ENCODE measurements at regions not wholly inside any gene's neighbourhood (a gene's known extent, or its start where the extent isn't known, plus 50 kb on each side); places are given as distances from the start of the nearest gene placed in this dataset.
A peak's percentile ranks its signal among the peaks of the same experiment; 100 is the strongest.

GRCh38 chr7:86013662-86014061, 630.0 kb upstream of the GRM3 start:
- DNase-seq = no peak

- DNase-seq = no peak
These were observed 630.7 kb upstream of the GRM3 start for GRCh38 chr7:86012971-86013370.

GRCh38 chr7:86008898-86009297, 634.8 kb upstream of the GRM3 start:
- no peak for DNase-seq

- DNase-seq = no peak
These were observed 636.8 kb upstream of the GRM3 start for GRCh38 chr7:86006909-86007308.

GRCh38 chr7:86002858-86003257, 640.9 kb upstream of the GRM3 start:
- no peak for DNase-seq

- no peak for DNase-seq
These were observed 646.2 kb upstream of the GRM3 start for GRCh38 chr7:85997515-85997914.

GRCh38 chr7:85995101-85995500, 648.6 kb upstream of the GRM3 start:
- DNase-seq = no peak

GRCh38 chr7:85980740-85981139, 663.0 kb upstream of the GRM3 start:
- DNase-seq = no peak

- DNase-seq = peak in 1 of 58 donors; percentile 0
These were observed 669.5 kb upstream of the GRM3 start for GRCh38 chr7:85974176-85974575.

GRCh38 chr7:85972504-85973141, 671.1 kb upstream of the GRM3 start:
- no peak for DNase-seq

- DNase-seq = no peak
These were observed 688.7 kb upstream of the GRM3 start for GRCh38 chr7:85954961-85955360.

GRCh38 chr7:85950871-85951270, 692.8 kb upstream of the GRM3 start:
- no peak for DNase-seq

- DNase-seq = no peak
These were observed 693.3 kb upstream of the GRM3 start for GRCh38 chr7:85950418-85950817.

GRCh38 chr7:85947767-85948166, 695.9 kb upstream of the GRM3 start:
- no peak for DNase-seq

- no peak for DNase-seq
These were observed 702.9 kb upstream of the GRM3 start for GRCh38 chr7:85940798-85941197.

GRCh38 chr7:85931919-85932318, 711.8 kb upstream of the GRM3 start:
- DNase-seq = no peak

- peak in 7 of 58 donors; percentile 1 to 39 (median 3) for DNase-seq
These were observed 715.2 kb upstream of the GRM3 start for GRCh38 chr7:85928500-85928899.

- no peak for DNase-seq
These were observed 716.5 kb upstream of the GRM3 start for GRCh38 chr7:85927226-85927625.

- no peak for DNase-seq
These were observed 719.6 kb upstream of the GRM3 start for GRCh38 chr7:85924062-85924461.

- DNase-seq = no peak
These were observed 727.7 kb upstream of the GRM3 start for GRCh38 chr7:85916016-85916415.

GRCh38 chr7:85914437-85914836, 727.6 kb upstream of the SEMA3D start:
- DNase-seq = no peak

- no peak for DNase-seq
These were observed 721.2 kb upstream of the SEMA3D start for GRCh38 chr7:85908051-85908450.

GRCh38 chr7:85897967-85898366, 711.1 kb upstream of the SEMA3D start:
- no peak for DNase-seq

GRCh38 chr7:85896531-85896930, 709.7 kb upstream of the SEMA3D start:
- DNase-seq = no peak
